Mammary epithelial cell (primary cell): ENCODE measurements at regions not wholly inside any gene's neighbourhood (a gene's known extent, or its start where the extent isn't known, plus 50 kb on each side); places are given as distances from the start of the nearest gene placed in this dataset.

Source experiments
- EZH2 ChIP-seq: IDR thresholded peaks from 2 replicates; pipeline ENCODE4 v1.6.1; 2012; ENCODE audit warnings: low read length, inconsistent platforms, borderline replicate concordance
- TF ChIP-seq, protein P1 (sequence below), 2 donors: IDR thresholded peaks in 1 of 2; conservative IDR thresholded peaks in 1 of 2; 2 replicates each; pipeline ENCODE4 v1.5.1; 2011 to 2012; ENCODE audit warnings: inconsistent platforms in 2 of 2, low read length in 2 of 2, mild to moderate bottlenecking in 2 of 2, control low read depth in 1 of 2, low read depth in 1 of 2; ENCODE audit not compliant: insufficient read depth in 1 of 2; ENCODE audit errors: extremely low read depth in 1 of 2

DNA sequence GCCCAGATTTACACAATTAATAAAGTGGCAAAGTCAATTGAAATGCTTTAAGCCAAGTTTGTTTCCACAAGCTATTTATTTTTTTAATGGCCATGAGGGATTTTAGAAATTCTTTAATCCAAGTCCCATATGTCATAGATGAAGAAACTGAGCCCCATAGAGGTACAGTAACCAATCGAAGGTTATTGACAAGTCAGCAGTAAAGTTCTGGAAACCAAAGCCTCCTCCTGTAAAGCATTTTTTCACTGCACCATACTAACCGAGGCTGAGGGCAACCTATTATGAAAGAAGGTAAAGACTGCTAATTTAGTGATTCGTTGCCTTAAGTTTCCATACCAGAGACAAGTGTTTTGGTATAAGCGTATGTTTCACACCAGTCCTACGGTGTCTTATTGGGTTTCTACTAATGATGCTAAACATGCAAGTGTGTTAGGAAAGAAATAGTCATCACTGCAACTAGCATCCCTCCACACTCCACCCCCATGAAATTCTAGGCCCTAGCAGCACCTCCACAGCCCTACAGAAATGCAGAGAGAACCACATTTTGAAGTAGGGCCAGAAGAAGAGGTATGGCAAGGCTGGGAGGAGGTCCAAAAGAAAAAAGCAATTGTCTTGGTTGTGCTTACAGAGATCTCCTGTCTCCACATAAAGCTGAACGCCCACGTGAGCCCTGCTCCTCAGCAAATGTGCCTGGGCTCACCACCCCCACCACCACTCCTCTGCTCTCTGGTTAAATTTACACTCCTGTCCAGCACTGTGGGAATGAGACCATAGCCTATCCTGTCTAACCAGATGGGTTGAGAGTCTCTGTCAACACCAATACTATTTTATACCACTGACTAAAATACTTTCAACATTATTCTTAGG, 271.1 kb upstream of the G2E3 start:
- TF ChIP-seq, protein P1, sequence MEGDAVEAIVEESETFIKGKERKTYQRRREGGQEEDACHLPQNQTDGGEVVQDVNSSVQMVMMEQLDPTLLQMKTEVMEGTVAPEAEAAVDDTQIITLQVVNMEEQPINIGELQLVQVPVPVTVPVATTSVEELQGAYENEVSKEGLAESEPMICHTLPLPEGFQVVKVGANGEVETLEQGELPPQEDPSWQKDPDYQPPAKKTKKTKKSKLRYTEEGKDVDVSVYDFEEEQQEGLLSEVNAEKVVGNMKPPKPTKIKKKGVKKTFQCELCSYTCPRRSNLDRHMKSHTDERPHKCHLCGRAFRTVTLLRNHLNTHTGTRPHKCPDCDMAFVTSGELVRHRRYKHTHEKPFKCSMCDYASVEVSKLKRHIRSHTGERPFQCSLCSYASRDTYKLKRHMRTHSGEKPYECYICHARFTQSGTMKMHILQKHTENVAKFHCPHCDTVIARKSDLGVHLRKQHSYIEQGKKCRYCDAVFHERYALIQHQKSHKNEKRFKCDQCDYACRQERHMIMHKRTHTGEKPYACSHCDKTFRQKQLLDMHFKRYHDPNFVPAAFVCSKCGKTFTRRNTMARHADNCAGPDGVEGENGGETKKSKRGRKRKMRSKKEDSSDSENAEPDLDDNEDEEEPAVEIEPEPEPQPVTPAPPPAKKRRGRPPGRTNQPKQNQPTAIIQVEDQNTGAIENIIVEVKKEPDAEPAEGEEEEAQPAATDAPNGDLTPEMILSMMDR (conservative IDR thresholded peaks at IDR 0.05 in 1 of 2, IDR thresholded peaks at IDR 0.05 in 1 of 2; ENCODE audit: extremely low read depth in 1 of 2, insufficient read depth in 1 of 2, low read depth in 1 of 2, low read length in 2 of 2): no peak
- TF ChIP-seq EZH2: no peak
